H1 (cell line): ENCODE measurements at regions not wholly inside any gene's neighbourhood (a gene's known extent, or its start where the extent isn't known, plus 50 kb on each side); places are given as distances from the start of the nearest gene placed in this dataset.

Experiments used
- CTCF ChIA-PET: fragments of 300-600 bp; sonication (Branson Sonifier 250); formaldehyde crosslinking; loops from one replicate; lab custom pipeline; 2021; ENCODE audit not compliant: partially characterized antibody; lab: Charles Lee
- POLR2A ChIA-PET: fragments of 300-600 bp; sonication (Branson Sonifier 250); formaldehyde crosslinking; loops from one replicate; lab custom pipeline; 2021; ENCODE audit warnings: inconsistent platforms; ENCODE audit not compliant: partially characterized antibody; lab: Charles Lee
- DNase-seq, 2 experiments: peaks; one replicate each; pipeline versions ENCODE4 v3.0.0 to v3.0.0-alpha.2; 2010 to 2022; ENCODE audit warnings: low spot score in 2 of 2, low read depth in 1 of 2, mixed read lengths in 1 of 2
- FAIRE-seq: peaks from 2 replicates; lab custom pipeline; 2011; peaks lifted over from hg19 to GRCh38; lab: Jason Lieb, UNC
- H2AFZ ChIP-seq: 2 replicates; pipeline ENCODE4 v1.8.1; 2012; ENCODE audit warnings: low read length, inconsistent platforms
- H2AK5ac ChIP-seq: 2 replicates; pipeline ENCODE4 v1.6.1; 2013; ENCODE audit warnings: low read depth, low read length
- H2BK120ac ChIP-seq: replicated peaks from 2 replicates; pipeline ENCODE3; 2013; ENCODE audit warnings: low read depth, low read length, inconsistent platforms
- H2BK12ac ChIP-seq: 2 replicates; pipeline ENCODE4 v1.6.1; 2013; ENCODE audit warnings: low read depth, low read length
- H2BK15ac ChIP-seq: 2 replicates; pipeline ENCODE4 v1.6.1; 2013; ENCODE audit warnings: low read length
- H2BK20ac ChIP-seq: 2 replicates; pipeline ENCODE4 v1.6.1; 2013; ENCODE audit warnings: low read length
- H2BK5ac ChIP-seq: 2 replicates; pipeline ENCODE4 v1.6.1; 2013; ENCODE audit warnings: low read depth, low read length
- H3K14ac ChIP-seq: 2 replicates; pipeline ENCODE4 v1.6.1; 2013; ENCODE audit warnings: inconsistent platforms; ENCODE audit not compliant: insufficient read length
- H3K18ac ChIP-seq: 2 replicates; pipeline ENCODE4 v1.6.1; 2013; ENCODE audit warnings: low read length; ENCODE audit errors: extremely low read depth
- H3K23ac ChIP-seq: 2 replicates; pipeline ENCODE4 v1.6.1; 2013; ENCODE audit warnings: inconsistent platforms; ENCODE audit not compliant: insufficient read length
- H3K23me2 ChIP-seq: 2 replicates; pipeline ENCODE4 v1.6.1; 2013; ENCODE audit warnings: low read depth, low read length
- H3K27ac ChIP-seq: 2 replicates; pipeline ENCODE4 v1.6.1; 2011; ENCODE audit warnings: low read depth, low read length, inconsistent platforms
- H3K27me3 ChIP-seq, 4 experiments: replicated peaks in 1 of 4; 1 replicate in 1 of 4; 2 replicates in 3 of 4; pipeline versions ENCODE4 v1.6.1 to v1.8.1; 2011 to 2013; ENCODE audit warnings: low read length in 3 of 4, mild to moderate bottlenecking in 3 of 4, inconsistent platforms in 2 of 4, mixed read lengths in 2 of 4, moderate library complexity in 1 of 4; ENCODE audit not compliant: control insufficient read depth in 3 of 4, insufficient read depth in 3 of 4; ENCODE audit errors: extremely low read depth in 1 of 4
- H3K36me3 ChIP-seq, 4 experiments: 2 replicates each; pipeline versions ENCODE4 v1.6.1 to v1.8.1; 2011 to 2013; ENCODE audit warnings: mild to moderate bottlenecking in 4 of 4, low read length in 3 of 4, moderate library complexity in 2 of 4, control low read depth in 1 of 4, inconsistent platforms in 1 of 4; ENCODE audit not compliant: insufficient read depth in 4 of 4, control insufficient read depth in 2 of 4
- H3K4ac ChIP-seq: replicated peaks from 2 replicates; pipeline ENCODE3; 2013; ENCODE audit warnings: low read length, low read depth, mixed read lengths, inconsistent platforms; ENCODE audit not compliant: insufficient read length
- H3K4me1 ChIP-seq, 4 experiments: replicated peaks in 1 of 4; 1 replicate in 1 of 4; 2 replicates in 3 of 4; pipeline versions ENCODE4 v1.6.1 to v1.8.1; 2011 to 2013; ENCODE audit warnings: low read length in 3 of 4, inconsistent platforms in 2 of 4, mixed read lengths in 1 of 4; ENCODE audit not compliant: insufficient read depth in 4 of 4, control insufficient read depth in 3 of 4
- H3K4me2 ChIP-seq, 2 experiments: 2 replicates each; pipeline versions ENCODE4 v1.6.1 to v1.8.1; 2011 to 2013; ENCODE audit warnings: low read depth in 2 of 2, low read length in 2 of 2, control low read depth in 1 of 2, inconsistent platforms in 1 of 2, mild to moderate bottlenecking in 1 of 2; ENCODE audit not compliant: insufficient read depth in 1 of 2
- H3K4me3 ChIP-seq, 4 experiments: fragments of 200-600, 300-600 bp in 1 of 4; sonication (generic), shearing (Covaris generic), sonication (Bioruptor Twin) in 1 of 4; 2 replicates each; pipeline versions ENCODE4 v1.5.1 to v1.8.1; 2011 to 2016; ENCODE audit warnings: low read length in 4 of 4, low read depth in 3 of 4, control low read depth in 2 of 4, inconsistent platforms in 2 of 4, mild to moderate bottlenecking in 2 of 4, mixed read lengths in 1 of 4, moderate library complexity in 1 of 4; ENCODE audit not compliant: insufficient read depth in 2 of 4; ENCODE audit errors: extremely low read depth in 1 of 4
- H3K56ac ChIP-seq: replicated peaks from 2 replicates; pipeline ENCODE3; 2013; ENCODE audit warnings: low read depth, mild to moderate bottlenecking, mixed read lengths, low read length, inconsistent platforms; ENCODE audit not compliant: insufficient read length
- H3K79me1 ChIP-seq: 2 replicates; pipeline ENCODE4 v1.6.1; 2013; ENCODE audit warnings: low read depth, low read length, control low read depth
- H3K79me2 ChIP-seq, 2 experiments: 2 replicates each; pipeline versions ENCODE4 v1.6.1 to v1.8.1; 2012 to 2013; ENCODE audit warnings: low read length in 2 of 2, mild to moderate bottlenecking in 2 of 2, inconsistent platforms in 1 of 2; ENCODE audit not compliant: insufficient read depth in 2 of 2, control insufficient read depth in 1 of 2
- H3K9ac ChIP-seq, 4 experiments: replicated peaks in 1 of 4; 1 replicate in 1 of 4; 2 replicates in 3 of 4; pipeline versions ENCODE4 v1.6.1 to v1.8.1; 2011 to 2013; ENCODE audit warnings: low read depth in 3 of 4, low read length in 3 of 4, control low read depth in 2 of 4, mild to moderate bottlenecking in 2 of 4, moderate library complexity in 2 of 4, inconsistent platforms in 1 of 4; ENCODE audit errors: extremely low read depth in 1 of 4
- H3K9me3 ChIP-seq, 2 experiments: 2 replicates each; pipeline versions ENCODE4 v1.6.1 to v1.8.1; 2012 to 2013; ENCODE audit warnings: mild to moderate bottlenecking in 2 of 2, moderate library complexity in 2 of 2, control low read depth in 1 of 2, inconsistent platforms in 1 of 2, low read depth in 1 of 2, low read length in 1 of 2, mixed read lengths in 1 of 2; ENCODE audit not compliant: insufficient read depth in 2 of 2
- H4K20me1 ChIP-seq, 2 experiments: replicated peaks in 1 of 2; 2 replicates each; pipeline versions ENCODE3 to v1.8.1; 2011 to 2013; ENCODE audit warnings: inconsistent platforms in 2 of 2, low read length in 2 of 2, mild to moderate bottlenecking in 1 of 2; ENCODE audit not compliant: insufficient read depth in 2 of 2, control insufficient read depth in 1 of 2
- H4K5ac ChIP-seq: 2 replicates; pipeline ENCODE4 v1.6.1; 2013; ENCODE audit warnings: low read length, low read depth, mixed read lengths, inconsistent platforms; ENCODE audit not compliant: insufficient read length
- H4K8ac ChIP-seq: 2 replicates; pipeline ENCODE4 v1.8.0; 2013; ENCODE audit warnings: mild to moderate bottlenecking, moderate library complexity, low read length, inconsistent platforms; ENCODE audit not compliant: insufficient read depth; ENCODE audit errors: extremely low read depth
- H4K91ac ChIP-seq: replicated peaks from 2 replicates; pipeline ENCODE3; 2013; ENCODE audit warnings: low read length, mixed read lengths, inconsistent platforms; ENCODE audit not compliant: insufficient read length
- CBX8 ChIP-seq: fragments of 300-800, 300-1000 bp; sonication (generic); IDR thresholded peaks from 2 replicates; pipeline ENCODE4 v1.7.1; 2016; ENCODE audit warnings: low read depth, low read length, borderline replicate concordance
- CEBPB ChIP-seq: IDR thresholded peaks from 2 replicates; pipeline ENCODE4 v1.6.1; 2012; ENCODE audit warnings: low read depth, low read length
- CHD1 ChIP-seq: IDR thresholded peaks from 2 replicates; pipeline ENCODE4 v1.6.1; 2012; ENCODE audit warnings: low read depth, low read length, improper control_type of control experiment
- KDM1A ChIP-seq: fragments of 200-600, 300-600 bp; sonication (generic); IDR thresholded peaks from 2 replicates; pipeline ENCODE4 v1.7.1; 2016; ENCODE audit warnings: mild to moderate bottlenecking, low read length, borderline replicate concordance
- PHF8 ChIP-seq: fragments of 200-600 bp; sonication (generic); conservative IDR thresholded peaks from 2 replicates; pipeline ENCODE4 v1.7.1; 2012; ENCODE audit warnings: low read depth, mild to moderate bottlenecking, inconsistent platforms, low read length, moderate library complexity
- POLR2AphosphoS5 ChIP-seq: IDR thresholded peaks from 2 replicates; pipeline ENCODE4 v1.6.1; 2011; ENCODE audit warnings: low read depth, low read length
- POU5F1 ChIP-seq: IDR thresholded peaks from 2 replicates; pipeline ENCODE4 v1.6.1; 2011; ENCODE audit warnings: low read depth, mild to moderate bottlenecking, low read length, moderate library complexity
- RBBP5 ChIP-seq: IDR thresholded peaks from 2 replicates; pipeline ENCODE4 v1.7.1; 2012; ENCODE audit warnings: low read depth, mild to moderate bottlenecking, inconsistent platforms, low read length, moderate library complexity, borderline replicate concordance
- SP4 ChIP-seq: IDR thresholded peaks from 2 replicates; pipeline ENCODE4 v1.6.1; 2012; ENCODE audit warnings: low read length, inconsistent platforms
- WGBS, 2 experiments: shearing (Covaris generic) in 1 of 2; methylation state at CpG; one replicate each; pipeline versions ENCODE4 v1.1.6 to v1.1.7; 2013 to 2015; ENCODE audit warnings: low lambda C conversion rate in 2 of 2, mixed read lengths in 2 of 2, inconsistent platforms in 1 of 2, low coverage in 1 of 2, missing lambda C conversion rate in 1 of 2; ENCODE audit not compliant: insufficient replicate concordance in 2 of 2, insufficient coverage in 1 of 2, insufficient read length in 1 of 2; ENCODE audit errors: extremely low coverage in 1 of 2, missing lambda C conversion rate in 1 of 2; 5-methylcytosine and 5-hydroxymethylcytosine counted together

DNA sequence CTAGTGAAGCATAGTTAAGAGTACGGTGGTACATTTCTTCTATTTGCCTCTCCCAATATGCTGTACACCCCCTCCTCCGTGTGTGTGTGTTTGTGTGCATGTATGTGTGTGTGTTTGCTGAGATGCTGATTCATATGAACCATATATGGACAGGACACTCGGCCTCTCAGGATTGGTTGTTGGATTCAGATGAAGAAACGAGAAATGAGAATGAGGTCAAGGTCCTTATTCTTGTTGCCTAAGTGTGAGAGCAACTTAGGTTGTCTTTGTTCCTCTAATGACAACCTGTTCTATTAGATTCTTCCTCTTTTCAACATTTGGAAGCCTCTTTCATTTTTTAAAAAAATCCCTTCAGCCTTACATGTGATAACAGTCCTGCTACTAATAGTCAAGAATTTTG lies 1387.6 kb downstream of the STIM2 start:
- no peak for TF ChIP-seq POU5F1
- TF ChIP-seq RBBP5, result no peak
- no peak for TF ChIP-seq KDM1A
- no peak for TF ChIP-seq PHF8
- TF ChIP-seq SP4, result no peak
- no peak for TF ChIP-seq POLR2AphosphoS5
- TF ChIP-seq CHD1, result no peak
- TF ChIP-seq CEBPB, result no peak
- TF ChIP-seq CBX8, result no peak
- H3K79me2 ChIP-seq, result no peaks in the 10 kb centered on the region
- no peaks in the 10 kb centered on the region for H3K79me1 ChIP-seq
- no peak overlapping the region for H3K14ac ChIP-seq
- no peaks in the 10 kb centered on the region for H4K20me1 ChIP-seq
- H2BK120ac ChIP-seq, result no peak overlapping the region
- no peak overlapping the region for H3K4me3 ChIP-seq
- H3K9ac ChIP-seq, result no peak overlapping the region
- no peak overlapping the region for H3K56ac ChIP-seq
- H2BK12ac ChIP-seq, result no peak overlapping the region
- H3K23ac ChIP-seq, result no peak overlapping the region
- no peaks in the 10 kb centered on the region for H3K4me1 ChIP-seq
- H2BK15ac ChIP-seq, result no peak overlapping the region
- no peak overlapping the region for H4K8ac ChIP-seq
- H2BK5ac ChIP-seq, result no peak overlapping the region
- no peak for DNase-seq
- FAIRE-seq, result no peak
- no peaks in the 10 kb centered on the region for H3K27me3 ChIP-seq
- H2AFZ ChIP-seq, result no peak overlapping the region
- H3K9me3 ChIP-seq, result no peaks in the 10 kb centered on the region
- ChIA-PET CTCF (interaction anchor here (1.5 kb wide), 1 partner anchor 18 kb away, joined by 4 read pairs; no protein-coding TSS in a partner anchor), POLR2A (no interaction called here)
- no peak overlapping the region for H3K4ac ChIP-seq
- H4K5ac ChIP-seq, result no peak overlapping the region
- H3K4me2 ChIP-seq, result no peak overlapping the region
- no peaks in the 10 kb centered on the region for H3K36me3 ChIP-seq
- no peaks in the 10 kb centered on the region for H3K23me2 ChIP-seq
- H2BK20ac ChIP-seq, result no peak overlapping the region
- WGBS, 2 experiments, result 72% methylated on average over 4 of the region's 4 CpGs; no CpG with 5 or more reads in 1 of the 2 experiments
- H3K27ac ChIP-seq, result no peak overlapping the region
- no peak overlapping the region for H3K18ac ChIP-seq
- H4K91ac ChIP-seq, result no peak overlapping the region
- H2AK5ac ChIP-seq, result no peak overlapping the region
